GM12872 (cell line): ENCODE measurements at regions not wholly inside any gene's neighbourhood (a gene's known extent, or its start where the extent isn't known, plus 50 kb on each side); places are given as distances from the start of the nearest gene placed in this dataset.

Source experiments
- CTCF ChIP-seq: IDR thresholded peaks from 3 replicates; pipeline ENCODE4 v1.5.1; 2011; ENCODE audit warnings: low read depth, mild to moderate bottlenecking, low read length, moderate library complexity; ENCODE audit not compliant: insufficient read depth

DNA sequence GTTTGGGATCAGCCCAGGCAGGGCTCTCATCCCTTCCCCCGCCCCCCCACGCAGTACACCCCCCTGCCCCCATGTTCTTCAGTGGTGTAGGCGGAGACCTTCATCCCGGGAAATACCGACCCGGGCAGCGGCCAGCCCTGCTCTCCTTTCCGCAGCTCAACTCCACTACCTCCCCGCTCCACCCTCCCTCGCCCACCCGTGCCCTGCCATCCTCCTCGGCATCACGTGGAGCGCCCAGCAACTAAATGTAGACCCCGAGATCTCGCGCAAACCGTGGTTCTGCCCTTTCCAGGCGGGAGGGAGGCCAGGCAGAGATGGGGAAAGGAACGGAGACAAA lies 1932.2 kb upstream of the DEFB115 start:
- TF ChIP-seq CTCF: no peak

DNA sequence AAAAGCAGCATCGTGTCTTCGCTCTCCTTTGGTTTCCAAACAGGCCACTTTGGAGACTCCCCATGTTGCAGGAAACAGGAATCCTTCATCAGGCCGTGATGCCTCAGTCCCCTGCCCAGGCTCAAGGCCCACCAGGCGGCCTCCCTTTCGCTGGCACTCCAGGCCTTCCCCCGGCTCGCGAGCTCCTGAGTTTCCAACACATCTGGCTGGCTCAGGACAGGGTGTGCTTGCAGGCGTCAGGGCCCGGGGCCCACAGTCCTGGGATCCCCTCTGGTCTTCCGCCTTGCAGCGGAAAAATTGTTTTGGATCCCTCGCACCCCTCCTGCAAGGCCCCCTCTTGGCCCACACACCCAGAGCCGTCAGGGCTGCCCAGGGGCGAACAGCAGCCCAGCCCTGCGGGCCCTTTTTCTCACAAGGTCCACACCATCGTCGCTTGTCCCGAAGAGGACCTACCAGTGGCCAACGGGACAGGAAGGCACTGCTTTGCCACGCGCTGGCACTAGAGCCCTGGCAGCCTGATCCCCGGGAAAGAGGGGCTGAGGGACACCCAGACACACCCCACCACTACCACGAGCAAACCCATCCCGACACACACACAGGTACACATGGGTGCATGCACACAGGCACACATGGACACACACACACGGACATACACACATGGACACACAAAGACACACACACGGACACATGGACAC lies 1930.9 kb upstream of the DEFB115 start:
- no peak for TF ChIP-seq CTCF

DNA sequence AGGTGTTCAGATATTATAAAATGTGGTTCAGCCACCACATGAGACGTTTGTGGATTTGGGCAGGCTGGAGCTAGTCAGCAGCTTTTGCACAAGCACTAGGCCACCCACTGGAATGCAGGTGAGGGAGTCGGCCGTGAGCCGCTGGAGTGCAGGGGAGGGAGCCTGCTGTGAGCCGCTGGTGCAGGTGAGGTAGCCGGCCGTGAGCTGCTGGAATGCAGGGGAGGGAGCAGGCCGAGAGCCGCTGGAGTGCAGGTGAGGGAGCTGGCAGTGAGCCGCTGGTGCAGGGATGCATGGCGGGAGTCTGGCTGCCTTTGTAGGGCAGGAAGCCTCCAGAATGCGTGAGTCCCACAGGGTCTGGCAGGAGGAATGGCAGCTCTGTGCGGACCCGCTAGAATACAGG lies 1907.6 kb upstream of the DEFB115 start:
- no peak for TF ChIP-seq CTCF

DNA sequence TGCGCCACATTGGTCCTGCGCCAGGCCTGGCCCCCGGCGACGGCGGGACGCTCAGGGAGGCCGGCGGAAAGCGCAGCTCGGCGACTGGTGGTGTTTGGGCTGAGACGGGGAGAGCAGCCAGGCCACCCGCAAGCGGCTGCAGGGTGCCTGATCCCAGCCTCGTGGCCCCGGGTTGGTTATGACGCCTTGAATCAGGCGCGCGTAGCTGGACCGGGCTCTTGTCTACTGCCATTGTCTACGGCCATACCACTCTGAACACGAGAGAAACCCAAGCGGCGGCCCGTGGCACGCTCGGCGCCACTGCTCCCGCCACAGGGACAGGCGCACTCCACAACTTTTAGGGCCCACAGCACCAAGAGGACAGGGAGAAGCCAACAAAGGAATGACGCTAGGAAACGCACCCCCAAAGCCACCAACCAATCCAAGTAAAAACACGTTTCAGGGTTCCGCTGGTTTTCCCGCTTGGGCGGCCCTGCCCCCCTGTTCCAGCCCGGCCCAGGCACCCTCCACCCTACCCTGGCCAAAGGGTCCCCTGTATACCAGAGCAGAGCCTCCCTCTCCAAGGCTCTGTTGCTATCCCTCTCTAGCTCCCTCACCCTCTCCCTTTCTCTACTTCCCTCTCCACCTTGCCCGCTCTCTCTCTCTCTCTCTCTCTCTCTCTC lies 1849.3 kb upstream of the DEFB115 start:
- TF ChIP-seq CTCF: no peak

DNA sequence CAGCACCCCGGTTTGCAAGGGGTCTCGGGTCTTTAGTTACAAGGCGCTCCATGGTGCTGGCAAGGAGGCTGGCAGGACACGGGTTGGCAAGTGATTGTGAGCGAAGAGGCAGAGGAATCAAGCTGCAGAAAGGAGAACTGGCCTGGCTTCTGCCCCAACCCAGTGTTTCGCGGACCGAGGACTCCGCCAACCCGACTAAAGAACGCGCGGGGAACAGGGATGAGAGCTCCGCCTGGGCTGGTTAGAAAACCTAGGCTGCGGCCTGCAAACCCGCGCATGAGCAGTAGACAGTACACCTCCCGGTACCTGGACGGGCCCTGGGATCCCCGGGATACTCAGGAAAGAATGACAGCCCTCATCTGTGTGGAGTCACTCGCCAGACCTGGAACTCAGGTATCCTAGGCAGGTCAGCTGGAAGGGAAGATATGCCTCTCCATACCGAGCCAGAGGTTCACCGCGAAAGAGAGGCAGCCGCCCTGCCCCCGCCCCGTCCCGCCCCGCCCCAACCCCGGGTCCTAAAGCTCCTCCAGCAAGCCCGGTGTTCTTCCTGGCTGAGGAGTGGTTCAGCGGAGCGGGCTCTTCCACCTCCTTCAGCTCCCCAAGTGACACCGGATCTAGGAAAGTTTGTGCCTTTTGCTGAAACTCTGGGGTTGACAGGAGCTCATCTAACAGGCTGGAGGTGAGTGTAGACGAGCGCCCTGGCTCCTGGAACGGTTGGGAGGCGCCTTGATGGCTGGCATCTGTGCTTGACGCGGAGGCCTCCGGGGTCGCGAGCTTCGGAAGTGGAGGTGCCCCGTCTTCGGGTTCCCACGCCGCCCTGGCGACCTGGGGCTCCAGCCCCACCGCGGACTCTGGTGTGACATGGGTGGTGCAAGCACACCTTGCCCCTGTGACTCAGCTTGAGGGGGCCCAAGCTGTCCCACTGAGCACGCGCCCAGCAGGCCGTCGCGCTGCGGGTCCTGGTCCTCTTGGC lies 1847.3 kb upstream of the DEFB115 start:
- TF ChIP-seq CTCF: no peak

DNA sequence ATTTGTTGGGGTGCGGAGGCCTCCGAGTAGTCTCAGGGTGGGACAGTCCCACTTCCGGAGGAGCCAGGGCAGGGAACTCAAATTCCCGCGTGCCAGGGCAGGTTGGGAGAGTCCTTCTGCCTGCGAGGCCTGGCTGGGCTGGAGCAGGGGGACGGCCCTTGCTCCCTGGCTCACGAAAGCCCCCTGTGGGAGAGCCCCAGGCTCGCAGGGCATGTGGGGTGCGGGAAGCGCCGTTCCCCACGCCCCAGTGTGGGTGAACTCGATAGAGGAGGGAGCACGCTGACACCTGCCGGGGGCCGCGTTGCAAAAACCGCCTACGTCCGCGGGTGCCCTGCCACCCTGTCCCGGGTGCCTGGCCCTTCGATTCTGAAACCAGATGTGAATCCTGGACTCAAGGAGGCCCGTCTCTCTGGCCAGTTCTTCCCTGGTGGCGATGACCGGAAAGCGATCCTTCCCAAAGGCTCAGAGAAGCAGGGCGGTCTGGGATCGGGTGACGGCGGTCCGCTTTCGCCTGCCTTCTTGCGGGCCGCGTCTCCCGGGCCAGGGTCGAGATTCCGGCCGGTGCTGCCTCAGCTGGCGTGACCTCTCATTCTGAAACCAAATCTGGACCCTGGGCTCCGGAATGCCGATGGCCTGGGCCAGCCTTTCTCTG lies 1846.5 kb upstream of the DEFB115 start:
- no peak for TF ChIP-seq CTCF

- no peak for TF ChIP-seq CTCF
Measured at GRCh38 chr20:29419378-29419777, 1838.1 kb upstream of the DEFB115 start.
